Chondrocyte (in vitro differentiated cells): ENCODE measurements at regions not wholly inside any gene's neighbourhood (a gene's known extent, or its start where the extent isn't known, plus 50 kb on each side); places are given as distances from the start of the nearest gene placed in this dataset.

Source experiments
- DNase-seq: peaks from one replicate; pipeline ENCODE4 v3.0.0; 2021; ENCODE audit warnings: mixed read lengths, low spot score
- H3K27ac Mint-ChIP-seq: one replicate; pipeline ENCODE4 v1.8.0; 2021; ENCODE audit warnings: mild to moderate bottlenecking, moderate library complexity, mixed read lengths; ENCODE audit not compliant: unreplicated experiment
- H3K27me3 Mint-ChIP-seq: 2 replicates; pipeline ENCODE4 v1.8.0; 2021; ENCODE audit warnings: low read depth, mixed read lengths
- H3K36me3 Mint-ChIP-seq: 2 replicates; pipeline ENCODE4 v1.8.0; 2021; ENCODE audit warnings: low read depth, mixed read lengths
- H3K4me1 Mint-ChIP-seq: 2 replicates; pipeline ENCODE4 v1.8.0; 2021; ENCODE audit warnings: low read depth, mild to moderate bottlenecking, mixed read lengths
- H3K4me3 Mint-ChIP-seq: one replicate; pipeline ENCODE4 v1.8.0; 2021; ENCODE audit warnings: mild to moderate bottlenecking, moderate library complexity, mixed read lengths; ENCODE audit not compliant: unreplicated experiment
- H3K9me3 Mint-ChIP-seq: 2 replicates; pipeline ENCODE4 v1.8.0; 2021; ENCODE audit warnings: low read depth, mixed read lengths
- CTCF ChIP-seq: fragments of 200-600 bp; sonication (generic); IDR thresholded peaks from 2 replicates; pipeline ENCODE4 v1.5.0; 2021; ENCODE audit warnings: antibody characterized with exemption, mild to moderate bottlenecking, moderate library complexity

DNA sequence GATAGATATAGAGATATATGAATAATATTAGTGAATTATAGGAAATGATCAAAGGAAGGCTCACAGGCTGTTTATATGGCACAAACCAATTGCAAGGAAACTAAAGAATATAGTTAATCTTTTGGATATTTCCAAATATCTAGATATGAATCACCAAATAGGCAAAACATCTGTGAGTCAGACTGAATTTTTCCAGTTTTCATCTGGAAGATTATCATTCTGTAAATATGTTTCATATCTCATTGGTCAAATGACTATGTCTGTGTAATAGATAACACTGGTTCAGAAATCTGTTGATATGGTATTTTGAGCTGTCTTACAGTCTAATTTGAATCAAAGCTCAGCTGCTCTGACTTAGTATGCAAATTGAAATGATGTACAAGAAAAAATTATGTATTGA, 303.6 kb downstream of the FAM133A start:
- TF ChIP-seq CTCF, result no peak
- no peak for DNase-seq
- H3K9me3 Mint-ChIP-seq, result peaks cover 28% of the 10 kb centered on the region
- no peaks in the 10 kb centered on the region for H3K36me3 Mint-ChIP-seq
- H3K27ac Mint-ChIP-seq, result no peak overlapping the region
- no peaks in the 10 kb centered on the region for H3K4me1 Mint-ChIP-seq
- no peaks in the 10 kb centered on the region for H3K27me3 Mint-ChIP-seq
- no peak overlapping the region for H3K4me3 Mint-ChIP-seq

DNA sequence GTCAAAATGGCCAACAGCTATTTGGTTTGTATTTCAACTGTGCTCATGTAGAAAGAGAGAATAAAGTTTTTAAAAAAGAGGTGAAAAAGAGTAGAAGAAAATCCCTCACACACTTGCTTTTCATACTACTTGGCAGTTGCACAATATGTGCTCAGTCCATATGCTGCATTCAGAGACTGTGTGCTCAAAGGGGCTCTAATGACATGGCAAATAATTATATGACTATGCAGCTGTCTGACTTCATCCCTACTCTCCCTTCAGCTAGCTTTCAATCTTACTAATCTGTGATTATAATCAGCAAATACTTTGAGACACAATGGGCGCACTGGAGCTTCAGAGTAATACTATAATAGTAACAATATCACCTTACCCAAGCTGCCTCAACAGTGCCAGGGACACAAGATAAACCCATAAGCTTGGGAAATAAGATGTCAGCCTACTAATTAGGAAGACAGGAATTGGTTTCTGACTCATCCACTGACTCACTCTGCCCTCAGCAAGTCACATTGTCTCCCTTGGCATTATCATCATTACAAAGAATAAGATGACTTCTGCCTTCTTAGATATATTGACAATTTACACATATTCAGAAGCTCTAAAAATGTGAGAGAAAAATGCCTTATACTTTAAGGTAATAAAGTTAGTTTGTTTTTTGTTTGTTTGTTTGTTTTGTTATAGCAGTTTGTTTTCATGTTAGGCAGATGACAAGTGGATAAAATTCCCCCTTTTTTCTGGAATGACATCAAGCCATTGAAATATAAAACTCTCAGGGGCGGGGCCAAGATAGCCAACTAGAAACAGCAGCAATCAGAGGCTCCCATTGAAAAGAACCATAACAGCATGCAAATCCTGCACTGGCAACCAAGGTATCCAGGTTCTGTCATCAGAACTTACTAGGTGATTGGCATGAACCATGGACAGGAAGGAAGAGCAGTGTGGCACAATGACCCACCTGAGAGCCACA, 311.6 kb downstream of the FAM133A start:
- Mint-ChIP-seq H3K27me3 (no peaks in the 10 kb centered on the region), H3K36me3 (no peaks in the 10 kb centered on the region), H3K27ac (no peak overlapping the region), H3K9me3 (peaks cover 31% of the 10 kb centered on the region), H3K4me3 (no peak overlapping the region), H3K4me1 (no peaks in the 10 kb centered on the region)
- DNase-seq, result no peak
- no peak for TF ChIP-seq CTCF
